HL-60 (cell line): ENCODE measurements at regions not wholly inside any gene's neighbourhood (a gene's known extent, or its start where the extent isn't known, plus 50 kb on each side); places are given as distances from the start of the nearest gene placed in this dataset.

Experiments used
- DNase-seq, 2 experiments: peaks; one replicate each; pipeline ENCODE4 v3.0.0-alpha.2; 2010 to 2020; ENCODE audit warnings: low read depth in 1 of 2, low spot score in 1 of 2
- H3K27ac ChIP-seq: fragments of 250-450 bp; sonication (Bioruptor Pico); replicated peaks from 2 replicates; pipeline ENCODE4 v1.5.1; 2020; ENCODE audit warnings: mild to moderate bottlenecking, moderate library complexity
- H3K27me3 ChIP-seq: fragments of 250-450 bp; sonication (Bioruptor Pico); 2 replicates; pipeline ENCODE4 v1.5.1; 2021; ENCODE audit warnings: mild to moderate bottlenecking, moderate library complexity; ENCODE audit not compliant: insufficient read depth, poor library complexity, severe bottlenecking
- H3K4me3 ChIP-seq: replicated peaks from 2 replicates; pipeline ENCODE4 v1.5.1; 2011; ENCODE audit warnings: mild to moderate bottlenecking, control low read depth, low read length; ENCODE audit not compliant: insufficient read depth
- GABPA ChIP-seq: IDR thresholded peaks from 2 replicates; pipeline ENCODE4 v1.6.1; 2012; ENCODE audit warnings: low read depth
- POLR2AphosphoS5 ChIP-seq: IDR thresholded peaks from 2 replicates; pipeline ENCODE4 v1.6.1; 2012; ENCODE audit warnings: low read depth
- SPI1 ChIP-seq: IDR thresholded peaks from 2 replicates; pipeline ENCODE4 v1.6.1; 2012; ENCODE audit warnings: low read depth, mild to moderate bottlenecking, borderline replicate concordance
- TF ChIP-seq, protein P1 (sequence below): IDR thresholded peaks from one replicate; pipeline ENCODE4 v1.5.1; 2011; ENCODE audit warnings: low read length, control low read depth, inconsistent platforms; ENCODE audit not compliant: insufficient read depth
- TF ChIP-seq, protein P2 (sequence below): IDR thresholded peaks from 2 replicates; pipeline ENCODE4 v1.6.1; 2012; ENCODE audit warnings: low read depth; ENCODE audit not compliant: insufficient replicate concordance

DNA sequence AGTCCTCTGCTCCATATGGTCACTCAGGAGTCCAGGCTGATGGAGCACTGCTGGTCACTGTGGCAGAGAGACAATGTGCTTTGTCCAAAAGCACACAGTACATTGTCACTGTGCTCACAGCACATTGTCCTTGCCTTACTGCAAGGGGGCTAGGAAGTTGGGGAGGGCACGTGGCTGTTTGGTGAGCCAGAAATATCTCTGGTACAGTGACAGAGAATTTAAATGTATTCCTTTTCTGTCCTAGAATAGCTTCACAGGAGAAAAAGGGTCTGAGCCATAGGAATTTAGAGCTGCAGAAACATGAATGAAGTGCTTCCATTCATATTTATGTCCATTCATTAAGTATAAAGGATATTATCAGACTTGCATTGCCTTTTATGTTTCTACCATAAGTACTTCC is 110.8 kb upstream of the TRIM2 start:
- Histone ChIP-seq H3K27me3 (no peaks in the 10 kb centered on the region), H3K4me3 (no peak overlapping the region), H3K27ac (no peak overlapping the region)
- no peak for DNase-seq
- TF ChIP-seq SPI1 (no peak), POLR2AphosphoS5 (no peak), GABPA (no peak)
- TF ChIP-seq, protein P1, sequence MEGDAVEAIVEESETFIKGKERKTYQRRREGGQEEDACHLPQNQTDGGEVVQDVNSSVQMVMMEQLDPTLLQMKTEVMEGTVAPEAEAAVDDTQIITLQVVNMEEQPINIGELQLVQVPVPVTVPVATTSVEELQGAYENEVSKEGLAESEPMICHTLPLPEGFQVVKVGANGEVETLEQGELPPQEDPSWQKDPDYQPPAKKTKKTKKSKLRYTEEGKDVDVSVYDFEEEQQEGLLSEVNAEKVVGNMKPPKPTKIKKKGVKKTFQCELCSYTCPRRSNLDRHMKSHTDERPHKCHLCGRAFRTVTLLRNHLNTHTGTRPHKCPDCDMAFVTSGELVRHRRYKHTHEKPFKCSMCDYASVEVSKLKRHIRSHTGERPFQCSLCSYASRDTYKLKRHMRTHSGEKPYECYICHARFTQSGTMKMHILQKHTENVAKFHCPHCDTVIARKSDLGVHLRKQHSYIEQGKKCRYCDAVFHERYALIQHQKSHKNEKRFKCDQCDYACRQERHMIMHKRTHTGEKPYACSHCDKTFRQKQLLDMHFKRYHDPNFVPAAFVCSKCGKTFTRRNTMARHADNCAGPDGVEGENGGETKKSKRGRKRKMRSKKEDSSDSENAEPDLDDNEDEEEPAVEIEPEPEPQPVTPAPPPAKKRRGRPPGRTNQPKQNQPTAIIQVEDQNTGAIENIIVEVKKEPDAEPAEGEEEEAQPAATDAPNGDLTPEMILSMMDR, result no peak
- TF ChIP-seq, protein P2, sequence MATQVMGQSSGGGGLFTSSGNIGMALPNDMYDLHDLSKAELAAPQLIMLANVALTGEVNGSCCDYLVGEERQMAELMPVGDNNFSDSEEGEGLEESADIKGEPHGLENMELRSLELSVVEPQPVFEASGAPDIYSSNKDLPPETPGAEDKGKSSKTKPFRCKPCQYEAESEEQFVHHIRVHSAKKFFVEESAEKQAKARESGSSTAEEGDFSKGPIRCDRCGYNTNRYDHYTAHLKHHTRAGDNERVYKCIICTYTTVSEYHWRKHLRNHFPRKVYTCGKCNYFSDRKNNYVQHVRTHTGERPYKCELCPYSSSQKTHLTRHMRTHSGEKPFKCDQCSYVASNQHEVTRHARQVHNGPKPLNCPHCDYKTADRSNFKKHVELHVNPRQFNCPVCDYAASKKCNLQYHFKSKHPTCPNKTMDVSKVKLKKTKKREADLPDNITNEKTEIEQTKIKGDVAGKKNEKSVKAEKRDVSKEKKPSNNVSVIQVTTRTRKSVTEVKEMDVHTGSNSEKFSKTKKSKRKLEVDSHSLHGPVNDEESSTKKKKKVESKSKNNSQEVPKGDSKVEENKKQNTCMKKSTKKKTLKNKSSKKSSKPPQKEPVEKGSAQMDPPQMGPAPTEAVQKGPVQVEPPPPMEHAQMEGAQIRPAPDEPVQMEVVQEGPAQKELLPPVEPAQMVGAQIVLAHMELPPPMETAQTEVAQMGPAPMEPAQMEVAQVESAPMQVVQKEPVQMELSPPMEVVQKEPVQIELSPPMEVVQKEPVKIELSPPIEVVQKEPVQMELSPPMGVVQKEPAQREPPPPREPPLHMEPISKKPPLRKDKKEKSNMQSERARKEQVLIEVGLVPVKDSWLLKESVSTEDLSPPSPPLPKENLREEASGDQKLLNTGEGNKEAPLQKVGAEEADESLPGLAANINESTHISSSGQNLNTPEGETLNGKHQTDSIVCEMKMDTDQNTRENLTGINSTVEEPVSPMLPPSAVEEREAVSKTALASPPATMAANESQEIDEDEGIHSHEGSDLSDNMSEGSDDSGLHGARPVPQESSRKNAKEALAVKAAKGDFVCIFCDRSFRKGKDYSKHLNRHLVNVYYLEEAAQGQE, result no peak

DNA sequence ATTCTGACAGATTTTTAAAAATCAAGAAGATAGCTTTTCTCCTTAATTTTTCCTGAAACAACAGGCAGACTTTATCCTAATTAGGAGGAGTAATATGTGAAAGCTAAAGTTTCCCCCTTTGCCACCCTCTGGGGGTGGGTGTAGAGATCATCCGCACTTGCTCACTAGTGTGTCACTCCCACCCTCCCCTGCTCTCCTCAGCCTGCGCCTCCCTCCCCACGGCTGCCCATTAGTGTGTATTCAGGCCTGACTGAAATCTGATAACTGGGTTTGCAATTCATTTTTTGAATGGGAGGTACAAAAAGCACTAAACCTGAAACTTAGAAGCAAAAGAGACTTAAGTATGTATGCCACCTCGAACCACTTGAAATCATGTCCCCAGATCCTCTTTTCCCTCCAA is 110.4 kb upstream of the TRIM2 start:
- Histone ChIP-seq H3K4me3 (no peak overlapping the region), H3K27ac (no peak overlapping the region), H3K27me3 (no peaks in the 10 kb centered on the region)
- DNase-seq, result no peak
- TF ChIP-seq, protein P2, result no peak
- TF ChIP-seq, protein P1, result no peak
- no peak for TF ChIP-seq SPI1
- TF ChIP-seq GABPA, result no peak
- TF ChIP-seq POLR2AphosphoS5, result no peak

DNA sequence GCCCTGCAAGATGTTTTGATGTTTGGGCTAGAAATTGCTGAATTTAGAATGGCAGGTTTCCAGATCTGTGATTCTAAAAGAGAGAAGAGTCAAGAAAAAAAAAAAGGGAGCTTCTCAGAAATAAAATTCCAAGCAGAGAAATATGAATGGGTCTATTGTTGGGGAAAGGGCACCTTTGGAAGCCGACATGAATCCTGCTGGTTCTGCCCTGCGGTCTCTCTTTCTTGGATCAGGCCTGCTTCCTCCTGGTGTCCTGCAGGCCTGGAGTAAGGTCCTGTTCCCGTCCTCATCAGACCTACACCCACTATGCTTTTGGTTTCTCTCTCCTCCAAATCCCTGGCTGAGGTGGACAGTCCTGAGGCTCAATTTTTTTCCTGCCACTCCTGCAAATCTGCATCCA is 109.8 kb upstream of the TRIM2 start:
- no peaks in the 10 kb centered on the region for H3K27me3 ChIP-seq

More for the DNA sequence above, 109.8 kb upstream of the TRIM2 start:
- H3K27ac ChIP-seq, result no peak overlapping the region
- no peak for DNase-seq
- TF ChIP-seq, protein P1, result no peak
- no peak for TF ChIP-seq GABPA
- no peak for TF ChIP-seq SPI1
- TF ChIP-seq POLR2AphosphoS5, result no peak
- TF ChIP-seq, protein P2, result no peak
- no peak overlapping the region for H3K4me3 ChIP-seq
